HG02885 (cell line): ENCODE measurements at regions not wholly inside any gene's neighbourhood (a gene's known extent, or its start where the extent isn't known, plus 50 kb on each side); places are given as distances from the start of the nearest gene placed in this dataset.
A peak's percentile ranks its signal among the peaks of the same experiment; 100 is the strongest.

ENCODE experiments used
- ATAC-seq: cut with Tn5 transposase; IDR thresholded peaks from one replicate; pipeline ENCODE4 v1.9.1; 2021; ENCODE audit warnings: mild to moderate bottlenecking; ENCODE audit not compliant: unreplicated experiment, poor library complexity

DNA sequence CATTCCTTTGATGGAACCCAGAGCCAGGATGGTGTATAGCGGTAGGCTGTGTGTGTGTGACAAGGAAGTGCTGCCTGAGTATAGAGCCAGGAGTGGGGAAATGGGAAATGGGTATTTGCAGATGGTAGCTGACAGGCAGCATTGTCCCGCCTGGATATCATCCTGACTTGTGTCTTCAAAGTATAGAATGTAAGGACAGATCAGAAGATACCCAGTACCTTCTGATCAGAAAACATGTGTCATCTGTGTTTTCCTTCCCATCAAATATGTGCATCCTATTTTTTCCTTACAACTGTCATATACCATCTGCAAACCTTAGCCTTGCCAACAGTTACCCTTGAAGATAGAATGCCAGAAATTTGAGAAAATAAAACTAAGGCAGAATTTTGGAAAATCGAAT lies 146.2 kb upstream of the CBLB start:
- no peak for ATAC-seq

DNA sequence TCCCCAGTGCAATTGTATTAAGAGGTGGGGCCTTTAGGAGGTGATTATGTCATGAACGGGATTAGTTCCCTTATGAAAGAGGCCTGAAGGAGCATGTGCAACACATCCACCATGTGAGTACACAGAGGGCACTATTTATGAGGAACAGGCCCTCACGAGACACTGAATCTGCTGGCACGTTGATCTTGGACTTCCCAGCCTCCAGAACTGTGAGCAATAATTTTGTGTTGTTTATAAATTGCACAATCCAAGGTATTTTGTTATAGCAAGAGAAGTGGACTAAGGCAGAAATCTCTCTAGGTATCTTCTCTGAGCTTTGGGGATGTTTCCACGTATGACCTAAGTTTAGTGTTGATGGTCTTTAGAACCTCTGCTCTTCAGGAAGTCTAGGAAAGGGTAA lies 149.3 kb upstream of the CBLB start:
- no peak for ATAC-seq

DNA sequence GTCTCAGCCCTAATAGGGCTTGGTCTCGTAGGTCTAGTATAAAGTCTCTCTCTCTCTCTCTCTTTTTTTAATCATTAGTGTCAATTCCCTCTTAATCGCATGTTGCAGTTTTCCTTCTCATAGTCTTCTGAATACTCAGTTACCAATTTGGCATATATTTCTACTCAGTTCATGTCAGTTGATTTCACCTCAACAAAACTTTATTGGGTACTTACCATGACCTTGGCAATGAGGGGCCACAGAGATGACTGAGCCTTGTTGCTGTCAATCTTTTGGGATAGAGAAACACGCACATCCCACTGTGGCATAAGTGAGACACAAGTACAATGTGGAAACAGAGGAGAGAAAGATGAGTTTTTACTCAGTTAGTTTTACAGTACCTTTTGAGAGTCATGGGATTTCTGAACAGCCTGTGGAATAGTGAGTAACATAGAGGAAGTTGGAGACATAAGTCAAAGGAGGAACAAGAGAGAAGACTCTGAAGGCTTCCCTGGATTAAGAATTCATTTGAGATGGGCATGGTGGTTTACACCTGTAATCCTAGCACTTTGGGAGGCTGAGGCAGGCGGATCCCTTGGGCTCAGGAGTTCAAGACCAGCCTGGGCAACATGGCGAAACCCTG lies 150.2 kb upstream of the CBLB start:
- no peak for ATAC-seq

DNA sequence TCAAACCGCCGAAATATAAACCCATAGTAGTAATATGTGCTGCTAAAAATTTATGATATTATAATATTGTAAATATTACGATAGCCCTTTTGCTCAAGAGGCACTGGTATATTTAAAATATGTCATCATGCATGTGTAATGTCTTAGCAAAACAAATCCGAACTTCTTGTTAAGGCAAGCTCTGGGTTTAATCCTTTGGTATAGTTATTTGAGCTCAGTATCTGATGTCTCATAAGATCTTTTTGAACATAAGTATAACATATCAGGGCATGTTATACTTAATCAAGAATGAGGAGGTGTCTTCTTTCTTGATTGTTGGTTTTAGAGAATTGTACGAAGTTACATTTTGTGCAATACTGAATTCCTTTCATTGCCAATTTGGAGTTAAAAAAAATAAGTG lies 154.1 kb upstream of the CBLB start:
- no peak for ATAC-seq

DNA sequence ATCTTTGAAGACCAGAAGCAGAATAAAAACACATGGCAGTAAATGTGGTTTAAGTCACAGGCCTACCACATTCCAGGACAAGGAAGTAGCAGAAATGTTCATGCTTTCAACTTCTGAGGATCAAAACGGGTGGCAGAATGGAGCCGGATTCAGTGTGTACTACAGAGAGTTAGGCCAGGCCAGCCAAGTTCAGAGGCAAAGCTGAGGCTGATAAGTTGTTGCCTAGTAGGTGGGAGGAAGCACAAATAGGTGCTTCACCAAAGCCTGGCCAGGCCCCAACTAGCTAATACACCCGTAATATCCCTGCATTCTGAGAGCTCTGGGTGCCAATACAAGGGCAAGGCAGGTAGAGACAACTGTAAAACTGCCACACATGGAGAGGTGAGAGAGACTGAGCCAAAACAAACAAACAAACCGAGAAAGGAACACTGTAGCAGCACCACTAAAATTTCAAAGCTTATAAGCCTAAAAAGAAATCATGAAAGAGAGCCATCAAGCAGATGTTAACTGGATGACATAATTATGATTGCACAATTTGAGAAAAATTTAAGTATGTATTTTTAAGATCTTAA lies 156.4 kb upstream of the CBLB start:
- ATAC-seq = no peak

DNA sequence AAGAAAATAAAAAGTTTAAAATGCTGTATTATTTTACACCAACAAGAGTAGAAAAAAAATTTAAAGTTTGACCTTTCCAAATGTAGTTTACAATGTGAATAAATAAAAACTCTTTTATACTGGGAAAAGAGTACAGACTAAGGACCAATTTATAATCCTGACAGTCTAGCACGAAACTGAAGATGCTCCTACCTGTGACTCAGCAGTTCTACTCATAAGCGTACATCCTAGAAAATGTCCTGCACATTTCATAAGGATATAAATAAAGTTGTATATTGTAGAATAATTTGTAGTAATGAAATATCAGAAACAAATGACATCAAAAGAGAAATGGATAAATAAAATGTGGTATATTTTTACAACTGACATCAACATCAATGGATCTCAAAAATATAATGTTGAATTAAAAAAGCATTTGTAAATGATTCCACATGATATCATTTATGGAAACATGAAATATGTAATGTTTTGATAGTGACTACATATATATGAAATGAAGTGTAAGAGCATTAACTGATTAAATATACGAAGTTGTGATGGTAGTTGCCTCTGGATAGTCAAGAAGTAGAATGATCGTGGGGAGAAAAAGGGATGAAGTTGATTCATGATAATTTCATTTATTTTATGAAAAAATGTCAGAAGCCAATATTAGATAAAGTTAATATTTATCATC lies 161.3 kb upstream of the CBLB start:
- no peak for ATAC-seq

DNA sequence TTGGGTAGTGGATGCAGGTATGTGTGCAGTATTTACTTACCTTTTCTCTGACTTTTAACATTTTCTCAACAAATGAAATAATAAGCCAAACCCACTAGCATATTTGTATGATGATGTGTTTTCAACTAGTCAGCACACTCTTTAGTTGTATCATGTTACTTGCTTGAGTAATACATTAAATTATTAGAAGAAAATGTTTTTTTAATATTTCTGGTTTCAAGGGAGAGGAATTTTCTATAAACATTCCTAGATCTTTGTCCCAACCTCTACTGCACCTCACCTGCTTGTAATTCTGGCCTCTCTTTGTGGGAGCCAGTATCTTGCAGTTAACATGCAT lies 161.8 kb upstream of the CBLB start:
- no peak for ATAC-seq

DNA sequence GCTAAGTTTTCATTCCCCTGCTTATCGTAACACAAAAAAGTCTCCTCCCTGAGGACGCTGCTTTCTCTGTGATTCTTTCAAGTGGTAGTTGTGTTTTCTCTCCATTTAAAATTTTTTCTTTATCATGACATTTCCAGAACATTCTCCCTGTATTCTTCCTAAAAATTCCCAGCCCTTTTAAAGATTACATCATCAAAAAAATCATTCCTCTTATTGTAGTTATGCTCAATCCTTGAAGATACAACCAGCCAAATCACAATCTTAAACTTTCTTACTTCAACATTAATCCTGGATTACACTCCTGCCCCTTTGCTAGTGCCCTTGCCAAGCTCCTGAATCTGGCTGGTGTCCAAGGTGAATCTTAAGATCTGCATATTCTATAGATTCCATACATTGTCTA lies 163.7 kb upstream of the CBLB start:
- ATAC-seq = no peak

DNA sequence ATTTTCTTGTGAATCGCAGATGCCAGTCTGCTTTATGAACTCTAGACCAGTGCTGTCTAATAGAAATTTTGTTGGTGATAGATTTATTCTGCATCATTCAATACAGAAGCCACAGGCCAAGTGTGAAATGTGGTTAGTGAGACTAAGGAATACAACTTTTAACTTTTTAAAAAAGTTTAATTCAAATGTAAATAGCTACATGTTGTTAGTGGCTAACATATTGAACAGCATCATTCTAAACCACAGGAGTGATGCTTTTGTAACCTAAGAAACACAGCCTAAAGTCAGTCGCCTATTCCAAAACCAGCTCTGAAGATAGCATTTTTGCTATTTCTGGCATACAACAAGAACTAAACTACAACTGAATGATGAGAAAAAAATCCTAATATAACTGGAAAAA lies 164.8 kb upstream of the CBLB start:
- no peak for ATAC-seq

DNA sequence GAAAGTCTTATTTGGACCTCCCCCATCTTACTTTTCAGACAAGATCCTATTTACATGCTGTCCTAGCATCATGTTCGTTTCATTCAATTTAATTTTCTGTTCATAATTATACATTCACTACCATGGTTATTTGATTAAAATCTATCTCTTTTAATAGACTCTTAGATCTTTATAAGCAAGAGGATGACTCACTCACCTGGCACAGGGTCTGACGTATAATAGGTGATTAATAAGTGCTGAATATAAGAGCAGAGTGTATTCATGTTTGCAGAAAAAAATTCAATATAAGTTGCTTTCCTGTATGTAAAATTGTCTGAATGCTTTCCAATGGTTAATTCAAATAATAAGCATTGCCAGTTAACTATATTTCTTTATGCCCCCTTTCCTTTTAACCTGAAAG lies 165.5 kb upstream of the CBLB start:
- ATAC-seq = no peak

DNA sequence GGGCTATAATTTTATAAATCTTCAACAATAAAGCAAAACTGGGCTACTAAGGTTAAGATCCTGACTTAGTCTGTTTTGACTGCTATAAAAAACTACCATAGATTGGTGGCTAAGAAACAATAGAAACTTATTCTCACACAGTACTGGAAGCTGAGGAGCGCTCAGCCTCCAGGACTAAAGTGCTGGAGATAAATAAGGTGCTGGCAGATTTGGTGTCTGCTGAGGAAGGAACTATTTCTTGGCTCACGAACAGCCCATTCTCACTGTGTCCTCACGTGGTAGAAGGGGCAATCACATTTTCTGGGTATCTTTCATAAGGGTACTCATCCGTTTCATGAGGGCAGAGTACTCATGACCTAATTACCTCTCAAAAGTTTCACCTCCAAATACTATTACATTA lies 166.8 kb upstream of the CBLB start:
- no peak for ATAC-seq

DNA sequence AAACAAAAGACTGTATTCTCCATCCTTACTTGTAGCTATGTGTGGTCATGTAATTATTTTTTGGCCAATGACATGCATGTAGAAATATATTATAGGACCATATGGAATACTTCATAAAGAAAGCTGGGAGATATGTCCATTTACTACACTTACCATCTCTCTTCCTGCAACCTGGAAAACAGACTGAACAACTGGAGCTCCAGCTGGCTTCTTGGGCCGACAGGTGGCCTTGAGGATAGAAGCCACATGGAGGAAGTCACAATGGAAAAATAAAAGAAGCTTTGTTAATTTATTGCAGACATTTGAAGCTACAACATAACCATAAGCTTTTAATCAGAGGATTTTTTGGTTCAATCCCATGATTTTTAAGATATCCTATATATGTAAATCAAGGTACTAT lies 167.9 kb upstream of the CBLB start:
- no peak for ATAC-seq

DNA sequence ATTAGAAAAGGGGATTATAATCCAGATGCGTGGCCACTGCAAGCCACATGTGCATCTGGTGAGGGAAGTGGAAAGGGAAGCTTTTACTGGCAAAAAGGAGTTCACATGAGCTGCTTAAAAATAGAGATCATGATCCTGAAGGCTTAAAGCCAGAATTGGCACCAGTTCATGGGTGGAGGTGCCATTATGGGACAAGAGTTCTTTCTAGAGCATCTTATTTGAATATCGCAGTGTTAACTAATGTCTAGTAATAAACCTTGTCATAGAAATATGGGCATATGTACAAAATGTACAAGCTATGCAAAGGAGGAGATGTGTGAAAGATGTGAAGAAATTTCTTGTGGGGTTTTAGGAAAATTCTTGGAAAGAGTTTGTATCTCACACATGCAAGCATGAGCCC lies 178.4 kb upstream of the CBLB start:
- no peak for ATAC-seq

DNA sequence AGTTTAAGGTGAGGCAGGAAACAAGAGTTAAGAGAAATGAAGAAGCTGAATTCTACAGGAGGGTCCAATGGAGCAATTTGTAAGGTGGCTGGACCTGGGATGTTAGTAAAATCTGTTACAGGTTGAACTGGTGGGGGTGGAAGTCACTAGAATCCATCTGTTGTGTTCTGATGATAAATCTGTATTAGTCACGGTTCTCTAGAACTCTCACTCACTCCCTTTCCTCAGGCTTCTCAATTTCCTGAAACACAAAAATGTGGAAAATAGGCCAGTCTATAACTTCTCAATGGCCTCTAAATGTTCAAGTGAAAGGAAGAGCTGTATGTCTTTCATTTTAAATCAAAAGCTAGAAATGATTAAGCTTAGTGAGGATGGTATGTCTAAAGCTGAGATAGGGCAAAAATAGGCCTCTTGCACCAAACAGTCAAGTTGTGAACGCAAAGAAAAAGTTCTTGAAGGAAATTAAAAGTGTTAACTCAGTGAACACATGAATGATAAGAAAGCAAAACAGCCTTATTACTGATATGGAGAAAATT lies 180.2 kb upstream of the CBLB start:
- no peak for ATAC-seq

DNA sequence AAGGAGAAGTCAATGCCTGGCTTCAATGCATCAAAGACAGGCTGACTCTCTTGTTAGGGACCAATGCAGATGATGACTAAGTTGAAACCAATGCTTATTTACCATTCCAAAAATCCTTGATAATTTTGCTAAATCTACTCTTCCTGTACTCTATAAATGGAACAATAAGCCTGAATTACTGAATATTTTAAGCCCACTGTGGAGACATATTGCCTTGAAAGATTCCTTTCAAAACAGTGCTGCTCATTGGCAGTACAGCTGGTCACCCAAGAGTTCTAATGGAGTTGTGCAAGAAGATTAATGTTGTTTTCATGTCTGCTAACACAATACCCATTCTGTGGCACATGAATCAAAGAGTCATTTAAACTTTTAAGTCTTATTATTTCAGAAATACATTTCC lies 181.0 kb upstream of the CBLB start:
- no peak for ATAC-seq

DNA sequence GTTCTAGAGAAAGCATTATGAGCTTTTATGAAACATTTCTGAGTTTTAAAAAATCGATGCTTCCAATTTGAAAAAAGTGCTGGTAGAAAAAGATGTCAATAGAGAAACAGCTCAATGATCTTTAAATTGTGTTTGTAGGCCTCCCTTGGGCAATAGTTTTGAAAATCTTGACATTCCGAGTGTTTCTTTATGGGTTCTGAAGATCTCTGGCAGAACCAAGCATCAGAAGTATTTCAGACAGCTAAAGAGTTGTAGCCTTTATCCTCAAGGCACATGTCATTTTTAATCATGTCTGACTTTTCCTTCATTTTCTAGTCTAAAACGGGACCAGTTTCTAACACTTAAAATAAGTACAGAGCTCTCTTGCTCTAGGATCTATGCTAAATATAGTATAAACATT lies 188.1 kb upstream of the CBLB start:
- no peak for ATAC-seq

DNA sequence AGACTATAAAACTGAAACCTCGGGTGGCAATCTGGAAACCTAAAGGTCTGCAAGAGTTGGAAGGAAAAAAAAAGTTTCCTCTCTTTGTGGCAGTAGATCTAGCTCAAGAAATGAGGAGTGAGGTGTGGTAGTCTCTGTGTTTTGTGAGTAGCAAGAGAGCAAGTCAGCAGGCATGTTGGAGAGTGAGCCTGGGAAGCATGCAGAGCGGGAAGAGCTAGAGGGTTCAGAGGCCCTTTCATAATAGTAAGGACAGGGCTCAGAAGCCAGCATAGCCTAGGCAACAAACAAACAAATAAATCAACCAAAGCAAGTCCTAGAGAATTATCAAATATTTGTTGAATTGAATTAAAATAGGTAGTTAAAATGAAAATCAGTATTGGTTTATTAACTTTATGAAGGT lies 189.7 kb upstream of the CBLB start:
- no peak for ATAC-seq

DNA sequence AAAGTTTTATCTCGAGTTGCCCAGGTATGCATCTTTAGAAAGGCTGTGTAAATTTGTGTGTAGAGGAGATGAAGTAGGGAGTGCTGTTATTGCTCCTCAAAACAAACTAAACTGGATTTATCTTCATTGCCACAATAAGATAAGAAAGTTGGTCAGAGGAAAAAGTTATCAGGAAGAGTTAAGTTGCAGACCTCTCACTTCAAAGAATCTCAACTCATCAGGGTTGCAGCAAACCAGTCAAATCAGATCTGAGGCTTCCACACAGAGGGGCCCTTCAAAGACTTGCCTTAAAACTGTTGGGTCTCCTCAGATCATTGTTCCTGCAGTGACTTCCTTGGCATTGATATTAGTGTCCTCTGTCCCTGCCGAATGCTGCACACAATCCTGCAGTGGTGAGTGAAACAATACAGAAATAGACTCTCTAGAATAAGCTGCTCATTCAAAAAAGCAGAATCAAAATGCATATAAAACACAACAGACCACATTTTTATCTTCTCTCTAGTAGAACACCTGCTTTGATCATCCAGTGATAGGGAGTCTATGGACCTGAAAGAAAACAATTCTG lies 191.2 kb upstream of the CBLB start:
- no peak for ATAC-seq

DNA sequence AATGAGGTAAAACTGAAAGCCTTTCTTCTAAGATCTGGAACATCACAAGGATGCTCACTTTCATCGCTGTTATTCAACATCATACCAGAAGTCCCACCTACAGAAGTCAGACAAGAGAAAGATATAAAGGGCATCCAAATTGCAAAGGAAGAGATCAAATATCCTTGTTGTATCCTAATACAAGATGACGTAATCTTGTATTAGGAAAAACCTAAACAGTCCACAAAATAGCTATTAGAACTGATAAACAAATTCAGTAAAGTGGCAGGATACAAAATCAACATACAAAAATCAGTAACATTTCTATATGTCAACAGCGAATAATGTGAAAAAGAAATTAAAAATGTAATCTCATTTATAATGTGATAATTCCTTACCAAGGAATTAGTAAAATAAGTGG lies 195.1 kb upstream of the CBLB start:
- no peak for ATAC-seq

DNA sequence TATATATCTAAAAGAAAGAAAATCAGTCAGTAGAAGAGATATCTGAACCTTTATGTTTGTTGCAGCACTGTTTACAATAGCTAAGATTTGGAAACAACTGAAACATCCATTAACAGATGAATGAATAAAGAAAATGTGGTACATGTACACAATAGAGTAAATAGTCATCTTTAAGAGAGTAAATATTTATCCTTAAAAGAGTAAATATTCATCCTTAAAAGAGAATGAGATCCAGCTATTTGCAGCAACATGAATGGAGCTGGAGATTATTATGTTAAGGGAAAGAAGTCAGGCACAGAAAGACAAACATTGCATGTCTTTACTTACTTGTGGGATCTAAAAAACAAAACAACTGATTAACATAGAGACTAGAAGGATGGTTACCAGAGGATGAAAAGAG lies 197.0 kb upstream of the CBLB start:
- no peak for ATAC-seq

DNA sequence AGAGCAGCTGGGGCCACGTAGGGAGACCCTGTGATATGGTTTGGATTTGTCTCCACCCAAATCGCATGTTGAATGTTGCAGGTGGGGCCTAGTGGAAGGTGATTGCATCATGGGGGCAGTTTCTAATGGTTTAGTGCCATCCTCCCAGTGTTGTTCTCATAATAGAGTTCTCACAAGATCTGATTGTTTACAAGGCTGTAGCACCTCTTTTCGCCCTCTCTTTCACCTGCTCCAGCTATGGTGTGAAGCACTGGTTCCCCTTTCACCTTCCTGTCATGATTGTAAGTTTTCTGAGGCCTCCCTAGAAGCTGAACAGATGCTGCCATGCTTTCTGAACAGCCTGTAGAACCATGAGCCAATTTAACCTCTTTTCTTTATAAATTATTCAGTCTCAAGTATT lies 198.9 kb upstream of the CBLB start:
- ATAC-seq = peak; percentile 73

DNA sequence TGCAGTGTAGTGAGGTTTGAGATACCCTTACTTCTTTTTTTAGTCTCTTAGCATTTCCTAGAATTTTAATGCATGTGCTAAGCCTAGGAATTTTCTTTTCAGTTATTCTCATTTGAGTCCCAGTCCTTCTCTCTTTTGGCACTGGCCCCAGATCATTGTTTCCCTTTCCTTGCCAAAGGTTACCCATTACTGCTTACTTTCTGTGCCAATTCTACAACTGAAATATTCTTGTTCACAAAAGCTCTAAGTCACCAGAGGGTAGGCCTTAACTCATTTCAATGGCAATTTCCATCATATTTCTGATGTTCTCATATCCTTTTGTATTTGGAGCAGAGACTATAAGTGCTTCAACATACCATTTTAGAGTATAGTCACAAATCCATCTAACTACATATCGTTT lies 199.6 kb upstream of the CBLB start:
- ATAC-seq = no peak
